ENCODE measurements at regions not wholly inside any gene's neighbourhood (a gene's known extent, or its start where the extent isn't known, plus 50 kb on each side); places are given as distances from the start of the nearest gene placed in this dataset.

DNA sequence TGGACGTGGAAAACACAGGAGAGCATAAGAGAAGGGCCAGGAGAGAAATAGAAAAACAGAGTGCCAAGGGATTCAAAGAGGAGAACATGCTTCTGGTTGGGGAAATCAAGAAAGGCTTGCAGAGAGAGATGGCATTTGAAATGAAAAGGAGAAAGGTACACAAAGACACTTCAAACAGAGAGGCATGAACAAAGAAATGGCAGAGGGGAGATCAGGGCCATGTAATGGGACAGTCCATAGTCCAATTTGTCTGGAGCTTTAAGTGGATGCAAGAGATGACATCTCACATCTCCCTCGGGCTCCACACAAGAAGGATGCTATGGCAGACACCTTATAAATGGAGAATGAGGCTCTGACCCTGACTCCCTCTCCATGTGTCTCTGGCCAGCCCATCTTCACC lies 331.1 kb downstream of the MLLT3 start:
- DNase-seq: no peak

DNA sequence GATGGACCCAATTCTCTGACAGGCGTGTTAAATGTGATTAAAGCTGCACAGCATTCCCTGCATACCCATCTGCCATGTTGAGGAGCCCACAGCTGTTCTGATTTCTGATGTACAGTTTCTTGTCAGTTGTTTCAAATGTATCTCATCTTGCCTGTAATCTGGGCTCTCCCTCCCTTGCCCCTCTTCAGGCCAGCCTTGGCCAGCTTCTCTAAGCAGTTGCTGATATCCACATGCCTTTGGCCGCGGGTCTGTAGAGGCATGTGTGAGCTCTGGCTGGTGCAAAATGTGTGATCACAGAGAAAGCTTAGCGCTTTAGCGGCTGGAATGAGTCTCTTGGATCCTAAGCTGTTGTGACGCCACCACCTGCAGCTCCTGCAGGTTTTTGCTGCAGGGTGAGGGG lies 332.0 kb downstream of the MLLT3 start:
- DNase-seq: no peak

- no peak for DNase-seq
Measured at GRCh38 chr9:20289423-20290010, 332.8 kb downstream of the MLLT3 start.

DNA sequence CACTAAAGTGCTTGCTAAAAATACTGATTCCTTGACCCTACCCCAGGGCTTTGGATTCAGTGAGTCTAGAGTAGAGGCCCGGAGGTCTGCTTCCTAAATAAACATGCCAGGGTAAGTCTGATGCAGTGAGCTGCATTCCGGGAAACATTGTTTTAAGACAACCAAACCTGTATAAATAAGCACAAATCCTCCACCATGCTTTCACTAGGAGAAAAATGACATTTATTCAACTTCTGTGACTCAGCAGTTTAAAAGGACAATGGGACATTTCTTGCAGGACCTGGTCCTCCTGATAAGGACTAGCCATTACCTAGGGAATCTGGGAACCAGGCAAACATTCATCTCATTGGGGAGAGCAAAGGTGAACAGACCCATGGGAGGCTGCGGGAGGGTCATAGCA lies 335.3 kb downstream of the MLLT3 start:
- no peak for DNase-seq

- DNase-seq: no peak
Measured at GRCh38 chr9:20286154-20286700, 336.1 kb downstream of the MLLT3 start.

DNA sequence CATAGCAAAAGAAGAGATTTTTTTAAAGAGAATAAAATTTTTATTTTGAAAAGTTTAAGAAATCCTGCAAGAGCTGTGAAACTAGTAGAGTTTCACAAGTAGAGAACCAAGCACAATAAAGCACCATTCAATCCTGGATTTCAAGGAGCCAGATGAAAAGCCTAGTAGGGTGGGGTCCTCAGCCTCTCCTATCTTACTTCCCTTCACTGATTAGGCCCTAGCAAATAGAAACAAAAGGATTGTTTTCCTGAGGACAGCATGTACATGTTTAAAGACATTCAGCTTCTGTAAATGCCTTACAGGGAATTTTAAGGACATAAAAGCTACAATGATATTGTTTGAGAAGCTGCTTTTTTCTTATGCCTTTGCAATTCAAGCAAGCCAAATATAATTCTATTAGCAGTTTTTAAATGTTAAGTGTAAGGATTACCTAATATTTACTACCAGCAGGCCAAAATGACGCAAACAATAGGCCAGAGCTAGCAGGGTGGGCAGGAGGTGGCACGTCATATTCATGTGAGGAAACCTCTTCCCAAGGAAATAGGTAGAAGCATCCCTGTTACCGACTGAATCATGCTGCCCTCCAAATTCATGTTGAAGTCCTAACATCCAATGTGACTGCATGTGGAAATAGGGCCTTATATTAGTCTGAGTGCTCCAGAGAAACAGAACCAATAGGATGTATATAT lies 337.6 kb downstream of the MLLT3 start:
- no peak for DNase-seq

DNA sequence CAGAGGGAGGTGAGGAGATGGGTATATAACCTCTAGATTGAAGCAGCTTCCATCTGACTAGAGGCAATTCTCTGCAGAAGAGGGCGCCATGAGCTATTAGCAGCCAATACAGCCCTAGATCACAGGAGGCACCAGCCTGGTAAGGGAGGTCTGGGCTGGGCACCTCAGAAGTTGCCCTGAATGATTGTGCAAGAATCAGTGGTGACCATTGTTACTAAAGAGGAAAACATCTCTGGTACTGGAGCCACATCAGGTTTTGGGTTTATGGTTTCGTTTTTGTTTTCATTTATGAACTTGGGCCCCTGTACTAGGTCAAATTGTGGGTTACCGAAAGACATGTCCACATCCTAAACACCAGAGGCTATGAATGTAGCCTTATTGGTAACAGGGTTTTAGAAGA lies 342.0 kb downstream of the MLLT3 start:
- no peak for DNase-seq

DNA sequence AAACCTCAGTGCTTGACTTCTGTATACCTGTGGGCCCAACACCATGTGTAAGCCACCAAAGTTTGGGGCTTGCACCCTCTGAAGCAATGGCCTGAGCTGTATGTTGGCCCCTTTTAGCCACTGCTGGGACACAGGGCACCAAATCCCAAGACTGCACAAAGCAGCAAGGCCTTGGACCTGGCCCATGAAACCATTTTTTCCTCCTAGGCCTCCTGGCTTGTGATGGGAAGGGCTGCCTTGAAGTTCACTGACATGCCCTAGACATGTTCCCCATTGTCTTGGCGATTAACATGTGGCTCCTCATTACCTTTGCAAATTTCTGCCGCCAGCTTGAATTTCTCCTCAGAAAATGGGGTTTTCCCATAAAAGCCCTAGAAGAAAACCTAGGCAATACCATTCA lies 345.5 kb downstream of the MLLT3 start:
- no peak for DNase-seq

GRCh38 chr9:20271723-20272122 lies 350.6 kb downstream of the MLLT3 start:
- DNase-seq: no peak

GRCh38 chr9:20271096-20271495 lies 351.2 kb downstream of the MLLT3 start:
- no peak for DNase-seq

DNA sequence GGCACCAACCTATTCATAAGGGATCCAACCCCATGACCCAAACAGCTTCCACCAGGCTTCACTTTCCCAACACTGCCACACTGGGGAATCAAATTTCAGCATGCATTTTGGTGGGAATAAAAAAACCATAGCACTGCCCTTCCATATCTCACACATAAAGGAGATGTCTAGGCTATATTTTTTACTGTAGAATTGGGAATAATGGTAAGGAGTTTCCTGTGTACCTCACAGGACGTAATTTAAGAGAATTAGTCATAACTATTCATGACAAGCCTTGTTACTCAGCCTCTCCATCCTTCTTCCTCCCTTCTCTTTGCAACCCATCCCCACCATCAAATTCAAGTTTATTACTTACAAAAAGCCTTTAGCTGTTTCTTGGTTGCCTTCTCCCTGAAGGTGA lies 352.1 kb downstream of the MLLT3 start:
- no peak for DNase-seq

GRCh38 chr9:20269620-20270019 lies 352.7 kb downstream of the MLLT3 start:
- DNase-seq: no peak

DNA sequence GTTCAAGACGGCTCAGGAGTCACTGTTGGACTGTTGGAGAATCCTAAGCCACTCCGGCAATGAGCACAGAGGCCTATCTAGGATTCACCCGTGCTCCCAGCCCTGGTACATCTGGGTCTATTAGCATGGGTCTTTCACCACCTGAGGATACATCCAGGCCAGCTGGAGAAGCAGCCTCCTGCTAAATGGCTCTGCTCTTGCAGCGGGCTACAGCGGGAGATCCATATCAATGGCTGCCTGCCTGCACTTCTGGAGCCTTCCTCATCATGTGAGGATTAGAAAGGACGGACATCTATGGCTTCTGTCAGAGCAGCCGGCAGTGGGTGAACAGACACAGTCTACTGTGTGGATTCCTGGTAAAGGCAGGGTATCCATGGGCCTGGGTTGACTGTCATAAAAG lies 357.4 kb downstream of the MLLT3 start:
- no peak for DNase-seq

DNA sequence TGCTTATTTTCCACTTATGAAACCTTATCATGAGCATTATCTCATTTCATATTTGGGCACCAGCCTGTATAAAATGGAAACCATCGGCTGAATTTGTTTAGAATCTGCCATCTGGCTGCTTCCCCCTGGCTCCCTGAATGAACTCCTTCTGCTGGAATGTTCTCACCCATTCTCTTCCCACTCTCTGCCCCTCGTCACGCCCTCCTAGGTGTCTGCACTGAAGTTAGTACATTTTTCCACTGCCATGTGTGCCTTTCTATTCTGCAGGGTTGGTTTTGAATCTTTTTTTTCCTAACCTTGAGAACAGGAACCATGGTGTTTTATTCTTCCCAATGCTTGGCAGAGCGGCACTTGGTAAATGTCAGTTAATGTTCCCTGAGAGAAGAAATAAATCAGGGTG lies 359.7 kb downstream of the MLLT3 start:
- no peak for DNase-seq

GRCh38 chr9:20256284-20256948 lies 365.9 kb downstream of the MLLT3 start:
- DNase-seq: no peak

- DNase-seq: no peak
Measured at GRCh38 chr9:20255052-20255451, 367.2 kb downstream of the MLLT3 start.

DNA sequence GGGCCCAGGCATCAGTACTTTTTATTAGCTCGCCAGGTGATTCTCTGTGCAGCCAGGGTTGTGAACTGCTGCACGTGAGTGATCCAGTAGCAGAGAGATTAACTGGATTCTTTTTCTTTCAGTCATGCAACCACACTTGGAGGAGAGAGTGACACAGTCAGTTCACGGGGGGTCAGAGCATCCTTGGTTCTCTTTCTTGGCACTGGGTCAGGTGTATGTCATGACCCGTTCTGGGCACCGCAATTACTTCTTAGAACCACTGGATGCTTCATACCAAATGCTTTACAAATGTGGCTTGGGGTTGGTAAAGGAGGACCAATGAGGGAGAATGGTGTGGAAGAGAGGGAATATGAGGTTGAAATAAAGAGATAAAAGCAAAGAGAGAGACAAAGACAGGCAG lies 368.7 kb downstream of the MLLT3 start:
- DNase-seq: no peak

DNA sequence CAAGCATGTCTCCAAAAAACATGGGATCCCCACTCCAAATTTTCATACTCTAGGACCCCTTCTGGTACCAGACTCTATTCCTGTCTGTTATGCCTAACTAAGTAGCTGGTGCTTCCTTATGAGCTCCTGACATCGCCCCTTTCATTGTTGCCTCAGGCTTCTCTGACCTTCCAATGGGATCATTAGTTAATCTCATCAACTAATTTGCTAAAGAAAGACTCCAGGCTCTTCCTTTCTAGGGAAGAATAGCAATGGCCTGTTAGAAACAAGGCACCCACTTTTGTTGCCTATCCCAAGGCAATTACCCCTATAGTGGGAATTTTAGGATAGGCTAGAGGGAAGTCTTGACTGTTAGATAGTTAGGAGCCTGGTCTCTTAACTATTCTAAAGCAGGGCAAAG lies 369.5 kb downstream of the MLLT3 start:
- DNase-seq: no peak

DNA sequence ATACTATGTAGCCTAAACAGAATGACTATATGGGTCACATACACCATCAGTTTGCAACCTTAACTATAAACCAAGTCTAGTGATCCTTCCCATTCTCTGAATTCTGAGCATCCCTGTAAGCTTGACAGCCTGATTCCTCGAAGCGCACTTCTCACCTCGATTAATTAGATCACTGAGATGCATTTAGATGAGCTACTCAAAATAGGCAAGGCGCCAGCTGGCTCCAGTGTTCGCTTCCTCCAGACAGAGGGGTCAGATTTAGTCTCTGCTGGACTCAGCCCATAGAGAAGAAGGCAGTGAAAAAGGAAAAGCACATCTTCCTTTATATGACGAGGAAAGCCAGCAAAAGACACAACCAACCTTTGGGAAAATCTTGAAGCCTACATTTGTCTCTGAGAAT lies 371.5 kb downstream of the MLLT3 start:
- no peak for DNase-seq

DNA sequence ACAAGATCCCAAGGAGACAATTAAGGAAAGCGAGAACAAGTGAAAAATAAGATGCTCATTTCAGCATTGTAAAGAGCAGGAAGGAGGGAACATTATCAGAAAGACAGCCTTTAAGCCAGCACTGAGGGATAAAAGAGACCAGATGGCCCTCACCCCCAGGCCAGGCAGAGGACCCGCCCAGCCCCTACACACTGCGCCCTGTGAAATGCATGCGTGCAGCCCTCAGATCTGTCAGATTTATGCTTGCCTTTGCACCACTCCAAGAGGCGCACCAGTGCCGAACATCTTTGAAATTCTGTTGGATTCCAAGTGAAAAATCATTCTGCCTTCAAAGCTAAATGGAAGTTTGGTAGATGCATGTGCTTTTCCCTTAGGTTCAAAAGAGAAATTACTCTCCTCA lies 378.0 kb downstream of the MLLT3 start:
- DNase-seq: no peak

GRCh38 chr9:20243841-20244240 lies 378.5 kb downstream of the MLLT3 start:
- DNase-seq: no peak

- DNase-seq: peak; percentile 40
Measured at GRCh38 chr9:20242510-20243189, 379.6 kb downstream of the MLLT3 start.

GRCh38 chr9:20240498-20240897 lies 381.8 kb downstream of the MLLT3 start:
- DNase-seq: no peak

- no peak for DNase-seq
Measured at GRCh38 chr9:20238921-20239320, 383.4 kb downstream of the MLLT3 start.
